ENCODE measurements at regions not wholly inside any gene's neighbourhood (a gene's known extent, or its start where the extent isn't known, plus 50 kb on each side); places are given as distances from the start of the nearest gene placed in this dataset.

GRCh38 chr5:8827696-8828095, 718.2 kb downstream of the SEMA5A start:
- no peak for ATAC-seq
- no peak overlapping the region for H3K4me3 ChIP-seq (ENCODE audit: low read length)
- Mint-ChIP-seq H3K4me1 (no peaks in the 10 kb centered on the region), H3K4me3 (no peak overlapping the region), H3K9me3 (peaks cover 0 to 5% (median 0%) of the 10 kb centered on the region in 11 donors), H3K36me3 (no peaks in the 10 kb centered on the region), H3K27me3 (no peaks in the 10 kb centered on the region), H3K27ac (no peak overlapping the region)
- no peak overlapping the region for H3K27ac ChIP-seq (ENCODE audit: low read depth, low read length)
- DNase-seq = no peak
- H3K9me3 ChIP-seq (ENCODE audit: control insufficient read depth in 2 of 3, low read length in 3 of 3) = no peaks in the 10 kb centered on the region
- POLR2A ChIA-PET = no interaction called here
- intact Hi-C loops (cut with micrococcal nuclease) = no loop called here
- no peaks in the 10 kb centered on the region for H3K36me3 ChIP-seq (ENCODE audit: control insufficient read depth in 2 of 3, insufficient read depth in 3 of 3, low read length in 3 of 3)
- H3K4me1 ChIP-seq (ENCODE audit: control insufficient read depth in 2 of 2, insufficient read depth in 2 of 2, low read length in 2 of 2) = no peaks in the 10 kb centered on the region
- CTCF ChIA-PET = no interaction called here
- H3K27me3 ChIP-seq (ENCODE audit: control insufficient read depth in 2 of 2, insufficient read depth in 2 of 2, low read length in 2 of 2) = no peaks in the 10 kb centered on the region

GRCh38 chr5:8828596-8829322, 717.1 kb downstream of the SEMA5A start:
- CTCF ChIA-PET = no interaction called here

GRCh38 chr5:8829323-8830029, 716.4 kb downstream of the SEMA5A start:
- CTCF ChIA-PET = no interaction called here
- H3K4me1 ChIP-seq (ENCODE audit: control insufficient read depth in 2 of 2, insufficient read depth in 2 of 2, low read length in 2 of 2) = no peaks in the 10 kb centered on the region
- no peak for ATAC-seq
- Mint-ChIP-seq H3K4me1 (no peaks in the 10 kb centered on the region), H3K27me3 (no peaks in the 10 kb centered on the region), H3K4me3 (no peak overlapping the region), H3K9me3 (peaks cover 0 to 8% (median 0%) of the 10 kb centered on the region in 11 donors), H3K27ac (no peak overlapping the region), H3K36me3 (no peaks in the 10 kb centered on the region)
- H3K4me3 ChIP-seq (ENCODE audit: low read length) = no peak overlapping the region
- no peaks in the 10 kb centered on the region for H3K36me3 ChIP-seq (ENCODE audit: control insufficient read depth in 2 of 3, insufficient read depth in 3 of 3, low read length in 3 of 3)
- no peak overlapping the region for H3K27ac ChIP-seq (ENCODE audit: low read depth, low read length)
- no peaks in the 10 kb centered on the region for H3K27me3 ChIP-seq (ENCODE audit: control insufficient read depth in 2 of 2, insufficient read depth in 2 of 2, low read length in 2 of 2)
- DNase-seq = no peak
- POLR2A ChIA-PET = no interaction called here
- no peaks in the 10 kb centered on the region for H3K9me3 ChIP-seq (ENCODE audit: control insufficient read depth in 2 of 3, low read length in 3 of 3)
- intact Hi-C loops (cut with micrococcal nuclease) = no loop called here

More at GRCh38 chr5:8828596-8829322, 717.1 kb downstream of the SEMA5A start:
- POLR2A ChIA-PET = no interaction called here
- Histone ChIP-seq H3K4me1 (ENCODE audit: control insufficient read depth in 2 of 2, insufficient read depth in 2 of 2, low read length in 2 of 2) (no peaks in the 10 kb centered on the region), H3K27ac (ENCODE audit: low read depth, low read length) (no peak overlapping the region), H3K4me3 (ENCODE audit: low read length) (no peak overlapping the region), H3K27me3 (ENCODE audit: control insufficient read depth in 2 of 2, insufficient read depth in 2 of 2, low read length in 2 of 2) (no peaks in the 10 kb centered on the region), H3K9me3 (ENCODE audit: control insufficient read depth in 2 of 3, low read length in 3 of 3) (no peaks in the 10 kb centered on the region), H3K36me3 (ENCODE audit: control insufficient read depth in 2 of 3, insufficient read depth in 3 of 3, low read length in 3 of 3) (no peaks in the 10 kb centered on the region)
- Mint-ChIP-seq H3K27me3 (no peaks in the 10 kb centered on the region), H3K36me3 (no peaks in the 10 kb centered on the region), H3K27ac (no peak overlapping the region), H3K9me3 (peaks cover 0 to 5% (median 0%) of the 10 kb centered on the region in 11 donors), H3K4me1 (no peaks in the 10 kb centered on the region), H3K4me3 (no peak overlapping the region)
- ATAC-seq (no peak), DNase-seq (no peak)
- intact Hi-C loops (cut with micrococcal nuclease) = no loop called here

DNA sequence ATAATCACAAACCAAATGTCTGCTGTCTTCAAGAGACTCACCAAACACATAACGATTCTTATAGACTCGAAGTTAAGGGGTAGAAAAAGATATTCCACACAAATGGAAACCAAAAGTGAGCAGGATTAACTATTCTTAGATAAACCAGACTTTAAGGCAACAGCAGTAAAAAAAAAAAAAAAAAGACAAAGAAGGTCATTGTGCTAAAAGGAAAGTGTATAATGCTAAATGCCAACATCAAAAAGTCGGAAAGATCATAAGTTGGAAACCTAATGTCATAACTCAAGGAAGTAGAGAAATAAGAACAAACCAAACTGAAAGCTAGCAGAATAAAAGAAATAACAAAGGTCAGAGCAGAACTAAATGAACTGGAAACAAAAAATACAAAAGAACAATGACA, 714.6 kb downstream of the SEMA5A start:
- Histone ChIP-seq H3K27me3 (ENCODE audit: control insufficient read depth in 2 of 2, insufficient read depth in 2 of 2, low read length in 2 of 2) (no peaks in the 10 kb centered on the region), H3K9me3 (ENCODE audit: control insufficient read depth in 2 of 3, low read length in 3 of 3) (no peaks in the 10 kb centered on the region), H3K27ac (ENCODE audit: low read depth, low read length) (no peak overlapping the region), H3K36me3 (ENCODE audit: control insufficient read depth in 2 of 3, insufficient read depth in 3 of 3, low read length in 3 of 3) (no peaks in the 10 kb centered on the region), H3K4me3 (ENCODE audit: low read length) (no peak overlapping the region), H3K4me1 (ENCODE audit: control insufficient read depth in 2 of 2, insufficient read depth in 2 of 2, low read length in 2 of 2) (no peaks in the 10 kb centered on the region)
- ChIA-PET POLR2A (no interaction called here), CTCF (no interaction called here)
- no peak overlapping the region for H3K4me3 Mint-ChIP-seq
- intact Hi-C loops (cut with micrococcal nuclease) = no loop called here
- H3K36me3 Mint-ChIP-seq = no peaks in the 10 kb centered on the region
- DNase-seq (no peak), ATAC-seq (no peak)
- H3K27ac Mint-ChIP-seq = no peak overlapping the region
- peaks cover 0 to 10% (median 0%) of the 10 kb centered on the region in 11 donors for H3K9me3 Mint-ChIP-seq
- H3K4me1 Mint-ChIP-seq = no peaks in the 10 kb centered on the region
- no peaks in the 10 kb centered on the region for H3K27me3 Mint-ChIP-seq

GRCh38 chr5:8831854-8832253, 714.0 kb downstream of the SEMA5A start:
- no peak for DNase-seq
- H3K27ac ChIP-seq (ENCODE audit: low read depth, low read length) = no peak overlapping the region
- H3K4me1 ChIP-seq (ENCODE audit: control insufficient read depth in 2 of 2, insufficient read depth in 2 of 2, low read length in 2 of 2) = no peaks in the 10 kb centered on the region
- Mint-ChIP-seq H3K4me1 (no peaks in the 10 kb centered on the region), H3K27me3 (no peaks in the 10 kb centered on the region), H3K4me3 (no peak overlapping the region), H3K27ac (no peak overlapping the region), H3K9me3 (peaks cover 0 to 10% (median 0%) of the 10 kb centered on the region in 11 donors), H3K36me3 (no peaks in the 10 kb centered on the region)
- H3K4me3 ChIP-seq (ENCODE audit: low read length) = no peak overlapping the region
- intact Hi-C loops (cut with micrococcal nuclease) = no loop called here
- no peak for ATAC-seq
- CTCF ChIA-PET = no interaction called here
- H3K27me3 ChIP-seq (ENCODE audit: control insufficient read depth in 2 of 2, insufficient read depth in 2 of 2, low read length in 2 of 2) = no peaks in the 10 kb centered on the region
- POLR2A ChIA-PET = no interaction called here
- H3K9me3 ChIP-seq (ENCODE audit: control insufficient read depth in 2 of 3, low read length in 3 of 3) = no peaks in the 10 kb centered on the region
- no peaks in the 10 kb centered on the region for H3K36me3 ChIP-seq (ENCODE audit: control insufficient read depth in 2 of 3, insufficient read depth in 3 of 3, low read length in 3 of 3)

DNA sequence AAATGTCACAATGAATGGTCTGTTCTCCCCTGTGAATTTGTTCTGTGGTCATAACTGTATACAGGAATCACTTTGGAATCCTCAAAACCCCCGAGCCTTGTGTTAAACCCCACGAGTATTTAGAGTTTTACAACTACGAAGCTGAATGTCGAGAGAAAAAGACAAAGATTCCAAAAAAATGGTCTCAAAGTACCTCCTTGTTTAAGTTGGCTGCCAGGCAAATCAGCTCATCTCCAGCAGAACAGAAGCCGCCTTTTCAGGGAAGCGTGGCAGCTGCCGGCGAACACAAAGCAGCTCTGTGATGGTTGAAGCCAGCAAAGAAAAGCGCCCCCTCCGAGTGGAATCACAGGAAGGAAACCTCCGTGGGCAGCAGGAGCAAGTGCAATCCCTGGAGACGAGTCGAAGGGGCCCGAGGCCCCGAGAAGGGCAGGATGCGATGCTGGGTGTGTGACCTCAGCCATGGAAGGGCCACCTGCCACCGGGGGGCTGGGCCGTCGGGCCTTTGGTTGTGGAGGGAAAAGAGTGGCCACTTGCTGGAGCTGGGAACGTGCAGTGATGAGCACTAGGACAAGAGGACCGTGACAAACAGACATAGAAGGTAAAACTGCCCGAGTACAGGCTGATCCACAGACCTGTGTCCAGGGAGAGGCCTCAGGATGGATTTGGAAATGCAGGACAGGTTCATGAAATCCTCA, 706.4 kb downstream of the SEMA5A start:
- H3K27ac Mint-ChIP-seq = no peak overlapping the region
- ATAC-seq (no peak), DNase-seq (no peak)
- peaks cover 0 to 18% (median 9%) of the 10 kb centered on the region in 11 donors for H3K9me3 Mint-ChIP-seq
- H3K27me3 ChIP-seq (ENCODE audit: control insufficient read depth in 2 of 2, insufficient read depth in 2 of 2, low read length in 2 of 2) = no peaks in the 10 kb centered on the region
- H3K4me1 Mint-ChIP-seq = no peaks in the 10 kb centered on the region
- ChIA-PET POLR2A (no interaction called here), CTCF (no interaction called here)
- H3K27me3 Mint-ChIP-seq = no peaks in the 10 kb centered on the region
- H3K4me3 Mint-ChIP-seq = no peak overlapping the region
- intact Hi-C loops (cut with micrococcal nuclease) = no loop called here
- no peak overlapping the region for H3K27ac ChIP-seq (ENCODE audit: low read depth, low read length)
- no peaks in the 10 kb centered on the region for H3K36me3 ChIP-seq (ENCODE audit: control insufficient read depth in 2 of 3, insufficient read depth in 3 of 3, low read length in 3 of 3)
- H3K4me3 ChIP-seq (ENCODE audit: low read length) = no peak overlapping the region
- no peaks in the 10 kb centered on the region for H3K36me3 Mint-ChIP-seq
- H3K4me1 ChIP-seq (ENCODE audit: control insufficient read depth in 2 of 2, insufficient read depth in 2 of 2, low read length in 2 of 2) = no peaks in the 10 kb centered on the region
- no peaks in the 10 kb centered on the region for H3K9me3 ChIP-seq (ENCODE audit: control insufficient read depth in 2 of 3, low read length in 3 of 3)
